GM23338 (cell line): ENCODE measurements at regions not wholly inside any gene's neighbourhood (a gene's known extent, or its start where the extent isn't known, plus 50 kb on each side); places are given as distances from the start of the nearest gene placed in this dataset.

ENCODE experiments used
- ATAC-seq: fragments of 200-7000 bp; cut with Tn5 transposase; 3 replicates; pipeline ENCODE4 v1.9.1; 2020
- DNase-seq: peaks from one replicate; pipeline ENCODE4 v3.0.0-alpha.2; 2015; ENCODE audit warnings: low spot score
- H2AFZ ChIP-seq: fragments of 200-600 bp; sonication (generic); 2 replicates; pipeline ENCODE4 v1.8.0; 2016; ENCODE audit warnings: antibody characterized with exemption, mild to moderate bottlenecking, moderate library complexity
- H3F3A ChIP-seq: fragments of 200-600 bp; sonication (generic); replicated peaks from 2 replicates; pipeline ENCODE4 v1.8.0; 2017; ENCODE audit warnings: antibody characterized with exemption, mixed run types, low read depth
- H3K27ac ChIP-seq: fragments of 200-600 bp; sonication (generic); 2 replicates; pipeline ENCODE4 v1.6.1; 2016; ENCODE audit warnings: low read depth
- H3K27me3 ChIP-seq: fragments of 200-600 bp; sonication (generic); 2 replicates; pipeline ENCODE4 v1.8.0; 2016; ENCODE audit warnings: mild to moderate bottlenecking, mixed run types, moderate library complexity; ENCODE audit not compliant: insufficient read depth
- H3K36me3 ChIP-seq: fragments of 200-600 bp; sonication (generic); 2 replicates; pipeline ENCODE4 v1.8.0; 2016; ENCODE audit warnings: mild to moderate bottlenecking; ENCODE audit not compliant: insufficient read depth
- H3K4me1 ChIP-seq: fragments of 200-600 bp; sonication (generic); 2 replicates; pipeline ENCODE4 v1.8.0; 2016; ENCODE audit warnings: mild to moderate bottlenecking, moderate library complexity; ENCODE audit not compliant: insufficient read depth
- H3K4me2 ChIP-seq: fragments of 200-600 bp; sonication (generic); 2 replicates; pipeline ENCODE4 v1.7.1; 2017; ENCODE audit warnings: mixed run types
- H3K4me3 ChIP-seq: fragments of 200-600 bp; sonication (generic); 2 replicates; pipeline ENCODE4 v1.6.1; 2016; ENCODE audit warnings: mixed run types
- H3K79me2 ChIP-seq: fragments of 200-600 bp; sonication (generic); replicated peaks from 2 replicates; pipeline ENCODE4 v1.8.0; 2017; ENCODE audit warnings: mild to moderate bottlenecking; ENCODE audit not compliant: insufficient read depth
- H3K9me2 ChIP-seq: fragments of 200-600 bp; sonication (generic); 2 replicates; pipeline ENCODE4 v1.8.0; 2017; ENCODE audit not compliant: insufficient read depth
- H4K20me1 ChIP-seq: fragments of 200-600 bp; sonication (generic); replicated peaks from 2 replicates; pipeline ENCODE4 v1.8.0; 2017; ENCODE audit warnings: mild to moderate bottlenecking; ENCODE audit not compliant: insufficient read depth
- H3K27ac Mint-ChIP-seq: 2 replicates; pipeline ENCODE4 v1.8.0; 2020; ENCODE audit warnings: inconsistent platforms, mild to moderate bottlenecking, moderate library complexity, mixed read lengths
- H3K27me3 Mint-ChIP-seq: 3 replicates; pipeline ENCODE4 v1.8.0; 2022; ENCODE audit warnings: low read depth, mild to moderate bottlenecking, moderate library complexity, mixed read lengths, inconsistent platforms; ENCODE audit not compliant: insufficient read depth, poor library complexity
- H3K36me3 Mint-ChIP-seq: 3 replicates; pipeline ENCODE4 v1.8.0; 2021; ENCODE audit warnings: low read depth, mild to moderate bottlenecking, inconsistent platforms, moderate library complexity, mixed read lengths
- H3K4me1 Mint-ChIP-seq: 3 replicates; pipeline ENCODE4 v1.8.0; 2020; ENCODE audit warnings: mild to moderate bottlenecking, inconsistent platforms, mixed read lengths
- H3K4me3 Mint-ChIP-seq: 3 replicates; pipeline ENCODE4 v1.8.0; 2021; ENCODE audit warnings: moderate library complexity, mild to moderate bottlenecking, inconsistent platforms, mixed read lengths
- H3K9me3 Mint-ChIP-seq: 3 replicates; pipeline ENCODE4 v1.8.0; 2020; ENCODE audit warnings: moderate library complexity, mild to moderate bottlenecking, inconsistent platforms, mixed read lengths
- CREB1 ChIP-seq: fragments of 250-450 bp; sonication (Bioruptor Pico); IDR thresholded peaks from 2 replicates; pipeline ENCODE4 v1.5.0; 2020; ENCODE audit warnings: low read depth, mild to moderate bottlenecking, moderate library complexity
- EZH2 ChIP-seq: fragments of 200-600 bp; sonication (generic); IDR thresholded peaks from one replicate; pipeline ENCODE4 v1.8.0; 2017; ENCODE audit warnings: antibody characterized with exemption, mild to moderate bottlenecking, low read depth; ENCODE audit not compliant: unreplicated experiment
- EZH2phosphoT487 ChIP-seq: fragments of 200-600 bp; sonication (generic); IDR thresholded peaks from one replicate; pipeline ENCODE4 v1.8.1; 2018; ENCODE audit warnings: antibody characterized with exemption; ENCODE audit not compliant: unreplicated experiment
- JUNB ChIP-seq: IDR thresholded peaks from one replicate; pipeline ENCODE4 v1.6.1; 2016; ENCODE audit warnings: antibody characterized with exemption; ENCODE audit not compliant: unreplicated experiment
- NANOG ChIP-seq: IDR thresholded peaks from 2 replicates; pipeline ENCODE4 v1.6.1; 2016; ENCODE audit warnings: antibody characterized with exemption, borderline replicate concordance
- POLR2AphosphoS5 ChIP-seq: IDR thresholded peaks from 2 replicates; pipeline ENCODE4 v1.6.1; 2016; ENCODE audit warnings: antibody characterized with exemption, low read depth
- STAT1 ChIP-seq: IDR thresholded peaks from one replicate; pipeline ENCODE4 v1.6.1; 2016; ENCODE audit warnings: antibody characterized with exemption; ENCODE audit not compliant: unreplicated experiment
- ZNF114 ChIP-seq: fragments of 250-450 bp; sonication (Bioruptor Pico); IDR thresholded peaks from 2 replicates; pipeline ENCODE4 v1.5.0; 2020; ENCODE audit warnings: mild to moderate bottlenecking, moderate library complexity
- ZNF331 ChIP-seq: fragments of 250-450 bp; sonication (Bioruptor Pico); IDR thresholded peaks from 2 replicates; pipeline ENCODE4 v1.5.0; 2020; ENCODE audit warnings: low read depth, mild to moderate bottlenecking, moderate library complexity
- TF ChIP-seq, protein P1 (sequence below): IDR thresholded peaks from 2 replicates; pipeline ENCODE4 v1.6.1; 2016; ENCODE audit warnings: antibody characterized with exemption
- TF ChIP-seq, protein P2 (sequence below): IDR thresholded peaks from one replicate; pipeline ENCODE4 v1.6.1; 2018; ENCODE audit warnings: antibody characterized with exemption; ENCODE audit not compliant: unreplicated experiment
- TF ChIP-seq, protein P3 (sequence below), 2 experiments: fragments of 200-600 bp in 1 of 2; sonication (generic) in 1 of 2; conservative IDR thresholded peaks; 2 replicates each; pipeline versions ENCODE4 v1.5.1 to v1.6.1; 2016 to 2017; ENCODE audit warnings: antibody characterized with exemption in 2 of 2, low read depth in 2 of 2, mild to moderate bottlenecking in 2 of 2, moderate library complexity in 1 of 2

DNA sequence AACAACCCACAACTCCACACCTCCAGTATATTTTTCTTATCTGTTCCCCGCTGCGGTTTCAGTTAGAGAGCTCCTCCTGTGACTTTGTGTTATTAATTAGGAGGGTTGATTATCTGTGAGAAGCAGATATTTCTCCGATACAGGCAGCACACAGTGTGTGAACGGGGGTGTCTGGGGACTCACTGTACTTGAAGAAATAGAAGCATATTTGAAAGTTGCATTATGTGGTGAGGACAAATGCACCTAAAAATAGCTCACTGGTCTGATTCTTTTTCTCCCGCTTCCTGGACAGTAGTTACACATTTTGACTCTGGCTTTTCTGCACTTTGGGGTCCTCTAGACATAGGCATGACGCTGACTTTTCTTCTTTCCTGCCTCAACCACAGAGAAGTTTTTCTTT is 277.7 kb downstream of the VRK1 start:
- H3K9me2 ChIP-seq: no peaks in the 10 kb centered on the region; the same call in 1 of the 2 replicates
- no peak overlapping the region for H3K27ac ChIP-seq
- ATAC-seq (no peak), DNase-seq (no peak)
- no peaks in the 10 kb centered on the region for H3K27me3 ChIP-seq
- H3K9me3 Mint-ChIP-seq: no peaks in the 10 kb centered on the region; the same call in 1 of the 3 replicates
- H3K27me3 Mint-ChIP-seq: no peaks in the 10 kb centered on the region
- H3K4me3 Mint-ChIP-seq: no peak overlapping the region
- H3K79me2 ChIP-seq: no peaks in the 10 kb centered on the region
- H3K27ac Mint-ChIP-seq: no peak overlapping the region
- H3K4me1 Mint-ChIP-seq: peaks cover 14% of the 10 kb centered on the region; the same call in 2 of the 3 replicates
- H2AFZ ChIP-seq: no peak overlapping the region
- H3K4me1 ChIP-seq: peaks cover 8% of the 10 kb centered on the region; the same call in 1 of the 2 replicates
- H4K20me1 ChIP-seq: no peaks in the 10 kb centered on the region
- no peaks in the 10 kb centered on the region for H3K36me3 ChIP-seq
- H3K36me3 Mint-ChIP-seq: no peaks in the 10 kb centered on the region
- no peak overlapping the region for H3K4me2 ChIP-seq
- H3F3A ChIP-seq: no peaks in the 10 kb centered on the region
- no peak overlapping the region for H3K4me3 ChIP-seq
- no peak for TF ChIP-seq POLR2AphosphoS5
- no peak for TF ChIP-seq EZH2
- no peak for TF ChIP-seq JUNB
- TF ChIP-seq, protein P1, sequence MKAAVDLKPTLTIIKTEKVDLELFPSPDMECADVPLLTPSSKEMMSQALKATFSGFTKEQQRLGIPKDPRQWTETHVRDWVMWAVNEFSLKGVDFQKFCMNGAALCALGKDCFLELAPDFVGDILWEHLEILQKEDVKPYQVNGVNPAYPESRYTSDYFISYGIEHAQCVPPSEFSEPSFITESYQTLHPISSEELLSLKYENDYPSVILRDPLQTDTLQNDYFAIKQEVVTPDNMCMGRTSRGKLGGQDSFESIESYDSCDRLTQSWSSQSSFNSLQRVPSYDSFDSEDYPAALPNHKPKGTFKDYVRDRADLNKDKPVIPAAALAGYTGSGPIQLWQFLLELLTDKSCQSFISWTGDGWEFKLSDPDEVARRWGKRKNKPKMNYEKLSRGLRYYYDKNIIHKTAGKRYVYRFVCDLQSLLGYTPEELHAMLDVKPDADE: no peak
- no peak for TF ChIP-seq EZH2phosphoT487
- TF ChIP-seq, protein P2, sequence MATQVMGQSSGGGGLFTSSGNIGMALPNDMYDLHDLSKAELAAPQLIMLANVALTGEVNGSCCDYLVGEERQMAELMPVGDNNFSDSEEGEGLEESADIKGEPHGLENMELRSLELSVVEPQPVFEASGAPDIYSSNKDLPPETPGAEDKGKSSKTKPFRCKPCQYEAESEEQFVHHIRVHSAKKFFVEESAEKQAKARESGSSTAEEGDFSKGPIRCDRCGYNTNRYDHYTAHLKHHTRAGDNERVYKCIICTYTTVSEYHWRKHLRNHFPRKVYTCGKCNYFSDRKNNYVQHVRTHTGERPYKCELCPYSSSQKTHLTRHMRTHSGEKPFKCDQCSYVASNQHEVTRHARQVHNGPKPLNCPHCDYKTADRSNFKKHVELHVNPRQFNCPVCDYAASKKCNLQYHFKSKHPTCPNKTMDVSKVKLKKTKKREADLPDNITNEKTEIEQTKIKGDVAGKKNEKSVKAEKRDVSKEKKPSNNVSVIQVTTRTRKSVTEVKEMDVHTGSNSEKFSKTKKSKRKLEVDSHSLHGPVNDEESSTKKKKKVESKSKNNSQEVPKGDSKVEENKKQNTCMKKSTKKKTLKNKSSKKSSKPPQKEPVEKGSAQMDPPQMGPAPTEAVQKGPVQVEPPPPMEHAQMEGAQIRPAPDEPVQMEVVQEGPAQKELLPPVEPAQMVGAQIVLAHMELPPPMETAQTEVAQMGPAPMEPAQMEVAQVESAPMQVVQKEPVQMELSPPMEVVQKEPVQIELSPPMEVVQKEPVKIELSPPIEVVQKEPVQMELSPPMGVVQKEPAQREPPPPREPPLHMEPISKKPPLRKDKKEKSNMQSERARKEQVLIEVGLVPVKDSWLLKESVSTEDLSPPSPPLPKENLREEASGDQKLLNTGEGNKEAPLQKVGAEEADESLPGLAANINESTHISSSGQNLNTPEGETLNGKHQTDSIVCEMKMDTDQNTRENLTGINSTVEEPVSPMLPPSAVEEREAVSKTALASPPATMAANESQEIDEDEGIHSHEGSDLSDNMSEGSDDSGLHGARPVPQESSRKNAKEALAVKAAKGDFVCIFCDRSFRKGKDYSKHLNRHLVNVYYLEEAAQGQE: no peak
- no peak for TF ChIP-seq CREB1 (CRISPR knock-in tag)
- TF ChIP-seq STAT1: no peak

DNA sequence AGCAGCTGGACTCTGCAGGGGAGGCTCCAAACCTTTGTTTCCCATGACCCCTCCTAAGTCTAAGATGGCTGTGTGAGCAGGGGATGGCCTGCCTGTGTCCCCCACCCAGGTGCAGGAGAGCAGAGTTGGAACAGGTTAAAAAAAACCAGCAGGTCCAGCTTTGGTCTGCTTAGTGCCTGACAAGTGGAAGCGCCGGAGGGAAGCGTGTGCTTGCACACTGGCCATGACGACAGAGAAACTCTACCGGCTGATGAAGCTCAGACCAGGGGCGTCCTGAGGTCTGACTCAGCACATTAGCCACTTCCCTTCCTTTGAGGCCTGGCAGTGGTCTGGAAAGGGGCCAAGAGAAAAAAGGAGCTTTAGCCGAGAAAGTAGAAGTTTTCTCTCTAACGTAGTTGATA is 280.1 kb downstream of the VRK1 start:
- no peak overlapping the region for H3K4me3 ChIP-seq
- Mint-ChIP-seq H3K9me3 (no peaks in the 10 kb centered on the region; the same call in 1 of the 3 replicates), H3K36me3 (no peaks in the 10 kb centered on the region), H3K27me3 (no peaks in the 10 kb centered on the region), H3K4me3 (no peak overlapping the region), H3K4me1 (peaks cover under 1% of the 10 kb centered on the region; the same call in 1 of the 3 replicates), H3K27ac (no peak overlapping the region)
- H3K36me3 ChIP-seq: no peaks in the 10 kb centered on the region
- ATAC-seq: no peak; the same call in 2 of the 3 replicates
- H3F3A ChIP-seq: no peaks in the 10 kb centered on the region
- no peaks in the 10 kb centered on the region for H3K4me1 ChIP-seq
- H3K4me2 ChIP-seq: no peak overlapping the region
- H2AFZ ChIP-seq: peak overlapping the region; percentile 69
- H3K79me2 ChIP-seq: no peaks in the 10 kb centered on the region
- no peaks in the 10 kb centered on the region for H3K27me3 ChIP-seq
- no peaks in the 10 kb centered on the region for H4K20me1 ChIP-seq
- no peak overlapping the region for H3K27ac ChIP-seq
- no peak for TF ChIP-seq STAT1
- no peak for TF ChIP-seq NANOG
- no peak for TF ChIP-seq EZH2
- TF ChIP-seq ZNF114: no peak
- TF ChIP-seq, protein P2: no peak
- TF ChIP-seq, protein P3, sequence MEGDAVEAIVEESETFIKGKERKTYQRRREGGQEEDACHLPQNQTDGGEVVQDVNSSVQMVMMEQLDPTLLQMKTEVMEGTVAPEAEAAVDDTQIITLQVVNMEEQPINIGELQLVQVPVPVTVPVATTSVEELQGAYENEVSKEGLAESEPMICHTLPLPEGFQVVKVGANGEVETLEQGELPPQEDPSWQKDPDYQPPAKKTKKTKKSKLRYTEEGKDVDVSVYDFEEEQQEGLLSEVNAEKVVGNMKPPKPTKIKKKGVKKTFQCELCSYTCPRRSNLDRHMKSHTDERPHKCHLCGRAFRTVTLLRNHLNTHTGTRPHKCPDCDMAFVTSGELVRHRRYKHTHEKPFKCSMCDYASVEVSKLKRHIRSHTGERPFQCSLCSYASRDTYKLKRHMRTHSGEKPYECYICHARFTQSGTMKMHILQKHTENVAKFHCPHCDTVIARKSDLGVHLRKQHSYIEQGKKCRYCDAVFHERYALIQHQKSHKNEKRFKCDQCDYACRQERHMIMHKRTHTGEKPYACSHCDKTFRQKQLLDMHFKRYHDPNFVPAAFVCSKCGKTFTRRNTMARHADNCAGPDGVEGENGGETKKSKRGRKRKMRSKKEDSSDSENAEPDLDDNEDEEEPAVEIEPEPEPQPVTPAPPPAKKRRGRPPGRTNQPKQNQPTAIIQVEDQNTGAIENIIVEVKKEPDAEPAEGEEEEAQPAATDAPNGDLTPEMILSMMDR (conservative IDR thresholded peaks at IDR 0.05; ENCODE audit: low read depth in 2 of 2): no peak
- TF ChIP-seq ZNF331: no peak
- no peak for TF ChIP-seq CREB1 (CRISPR knock-in tag)
- no peak for TF ChIP-seq JUNB
- TF ChIP-seq POLR2AphosphoS5: no peak
- H3K9me2 ChIP-seq: no peaks in the 10 kb centered on the region; the same call in 1 of the 2 replicates
- DNase-seq: no peak
